ENCODE measurements at regions not wholly inside any gene's neighbourhood (a gene's known extent, or its start where the extent isn't known, plus 50 kb on each side); places are given as distances from the start of the nearest gene placed in this dataset.
"Not testable (repeated sequence)": the region's sequence is repeated elsewhere in the genome, so short reads cannot be mapped to it uniquely, and the experiment has no call there.

GRCh38 chr2:84040281-84040680 lies 418.8 kb downstream of the SUCLG1 start:
- no peak for DNase-seq

- no peak for DNase-seq
Observed at GRCh38 chr2:84038866-84039265, 420.2 kb downstream of the SUCLG1 start.

GRCh38 chr2:84033347-84033974 lies 425.6 kb downstream of the SUCLG1 start:
- no peak for DNase-seq

- no peak for DNase-seq
Observed at GRCh38 chr2:84031312-84032050, 427.6 kb downstream of the SUCLG1 start.

GRCh38 chr2:84029903-84030575 lies 429.0 kb downstream of the SUCLG1 start:
- DNase-seq = no peak

GRCh38 chr2:84026818-84027217 lies 432.3 kb downstream of the SUCLG1 start:
- DNase-seq = no peak

- no peak for DNase-seq
Observed at GRCh38 chr2:84022810-84023431, 436.2 kb downstream of the SUCLG1 start.

GRCh38 chr2:84017010-84017409 lies 442.1 kb downstream of the SUCLG1 start:
- no peak for DNase-seq

GRCh38 chr2:84016183-84016582 lies 442.9 kb downstream of the SUCLG1 start:
- DNase-seq = no peak

GRCh38 chr2:83997889-83998288 lies 461.2 kb downstream of the SUCLG1 start:
- DNase-seq = no peak

GRCh38 chr2:83994633-83995179 lies 464.4 kb downstream of the SUCLG1 start:
- no peak for DNase-seq

GRCh38 chr2:83993873-83994632 lies 465.0 kb downstream of the SUCLG1 start:
- DNase-seq = no peak

- DNase-seq = no peak
Observed at GRCh38 chr2:83991992-83992391, 467.1 kb downstream of the SUCLG1 start.

- DNase-seq = no peak
Observed at GRCh38 chr2:83990636-83991035, 468.4 kb downstream of the SUCLG1 start.

GRCh38 chr2:83976628-83977027 lies 482.5 kb downstream of the SUCLG1 start:
- DNase-seq = not testable (repeated sequence)

GRCh38 chr2:83972128-83972527 lies 487.0 kb downstream of the SUCLG1 start:
- no peak for DNase-seq

- no peak for DNase-seq
Observed at GRCh38 chr2:83971547-83971946, 487.5 kb downstream of the SUCLG1 start.

GRCh38 chr2:83970217-83970929 lies 488.7 kb downstream of the SUCLG1 start:
- no peak for DNase-seq

- DNase-seq = no peak
Observed at GRCh38 chr2:83969085-83969484, 490.0 kb downstream of the SUCLG1 start.

GRCh38 chr2:83967854-83968253 lies 491.2 kb downstream of the SUCLG1 start:
- no peak for DNase-seq

GRCh38 chr2:83966946-83967345 lies 492.1 kb downstream of the SUCLG1 start:
- not testable (repeated sequence) for DNase-seq

- DNase-seq = no peak
Observed at GRCh38 chr2:83961512-83961911, 497.6 kb downstream of the SUCLG1 start.

Data from effector CD4-positive, alpha-beta T cell (primary cell).